Fibroblast of lung (primary cell): ENCODE measurements at regions not wholly inside any gene's neighbourhood (a gene's known extent, or its start where the extent isn't known, plus 50 kb on each side); places are given as distances from the start of the nearest gene placed in this dataset.

ENCODE experiments used
- DNase-seq, 2 donors: peaks; one replicate each; pipeline versions ENCODE4 v3.0.0 to v3.0.0-alpha.2; 2010; ENCODE audit warnings: low read depth in 2 of 2
- H2AFZ ChIP-seq: 2 replicates; pipeline ENCODE4 v1.5.1; 2012; ENCODE audit warnings: low read length, control low read depth, inconsistent platforms
- H3K27ac ChIP-seq: 2 replicates; pipeline ENCODE4 v1.5.1; 2011; ENCODE audit warnings: low read length, control low read depth; ENCODE audit not compliant: insufficient read depth
- H3K27me3 ChIP-seq: 2 replicates; pipeline ENCODE4 v1.5.1; 2011; ENCODE audit warnings: mild to moderate bottlenecking, low read length; ENCODE audit not compliant: control insufficient read depth, insufficient read depth
- H3K36me3 ChIP-seq: 2 replicates; pipeline ENCODE4 v1.5.1; 2011; ENCODE audit warnings: low read length; ENCODE audit not compliant: control insufficient read depth, insufficient read depth
- H3K4me1 ChIP-seq: 2 replicates; pipeline ENCODE4 v1.5.1; 2011; ENCODE audit warnings: low read length; ENCODE audit not compliant: control insufficient read depth, insufficient read depth; ENCODE audit errors: extremely low read depth
- H3K4me2 ChIP-seq: 2 replicates; pipeline ENCODE4 v1.5.1; 2011; ENCODE audit warnings: low read length, control low read depth; ENCODE audit not compliant: insufficient read depth; ENCODE audit errors: extremely low read depth
- H3K4me3 ChIP-seq, 4 experiments: fragments of 200-600 bp in 1 of 4; sonication (generic) in 1 of 4; replicated peaks in 1 of 4; 2 replicates each; pipeline ENCODE4 v1.5.1; 2011 to 2016; ENCODE audit warnings: low read length in 4 of 4, low read depth in 3 of 4, mild to moderate bottlenecking in 3 of 4, control low read depth in 2 of 4, inconsistent platforms in 1 of 4, mixed read lengths in 1 of 4; ENCODE audit not compliant: insufficient read depth in 1 of 4; ENCODE audit errors: control extremely low read depth in 1 of 4
- H3K79me2 ChIP-seq: 2 replicates; pipeline ENCODE4 v1.5.1; 2012; ENCODE audit warnings: mild to moderate bottlenecking, low read length, inconsistent platforms; ENCODE audit not compliant: control insufficient read depth, insufficient read depth
- H3K9ac ChIP-seq: 2 replicates; pipeline ENCODE4 v1.5.1; 2011; ENCODE audit warnings: mild to moderate bottlenecking, low read length, control low read depth; ENCODE audit not compliant: insufficient read depth
- H3K9me3 ChIP-seq: 2 replicates; pipeline ENCODE4 v1.5.1; 2012; ENCODE audit warnings: low read depth, low read length; ENCODE audit not compliant: control insufficient read depth, insufficient read depth
- H4K20me1 ChIP-seq: 2 replicates; pipeline ENCODE4 v1.5.1; 2011; ENCODE audit warnings: low read length; ENCODE audit not compliant: control insufficient read depth, insufficient read depth; ENCODE audit errors: extremely low read depth
- CTCF ChIP-seq, 2 donors: IDR thresholded peaks in 1 of 2; conservative IDR thresholded peaks in 1 of 2; 1 replicate in 1 of 2; 2 replicates in 1 of 2; pipeline ENCODE4 v1.5.1; 2011 to 2012; ENCODE audit warnings: low read length in 2 of 2, control low read depth in 1 of 2, inconsistent platforms in 1 of 2, low read depth in 1 of 2, mild to moderate bottlenecking in 1 of 2
- EZH2 ChIP-seq: IDR thresholded peaks from 2 replicates; pipeline ENCODE4 v1.5.1; 2012; ENCODE audit warnings: low read length, control low read depth, mild to moderate bottlenecking; ENCODE audit errors: missing control alignments

DNA sequence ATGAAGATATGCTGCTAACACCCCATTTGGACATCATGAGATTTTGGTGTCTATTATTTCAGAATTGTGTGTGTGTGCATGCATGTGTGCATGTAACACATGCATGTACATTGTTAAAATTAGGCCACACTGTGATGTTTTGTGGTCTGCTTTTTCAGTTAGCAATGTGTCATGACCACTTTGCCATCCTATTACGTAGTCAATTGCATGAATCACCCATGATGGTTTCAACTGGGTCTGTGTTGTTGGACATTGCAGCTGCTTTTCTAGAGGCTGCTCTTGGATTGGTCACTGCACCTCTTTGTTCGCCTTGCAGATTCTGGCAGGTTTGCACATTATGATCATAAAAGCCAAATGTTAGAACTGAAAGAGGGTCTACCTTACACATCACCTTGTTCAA, 101.0 kb upstream of the THBS1 start:
- Histone ChIP-seq H3K79me2 (no peaks in the 10 kb centered on the region), H3K27me3 (no peaks in the 10 kb centered on the region)

DNA sequence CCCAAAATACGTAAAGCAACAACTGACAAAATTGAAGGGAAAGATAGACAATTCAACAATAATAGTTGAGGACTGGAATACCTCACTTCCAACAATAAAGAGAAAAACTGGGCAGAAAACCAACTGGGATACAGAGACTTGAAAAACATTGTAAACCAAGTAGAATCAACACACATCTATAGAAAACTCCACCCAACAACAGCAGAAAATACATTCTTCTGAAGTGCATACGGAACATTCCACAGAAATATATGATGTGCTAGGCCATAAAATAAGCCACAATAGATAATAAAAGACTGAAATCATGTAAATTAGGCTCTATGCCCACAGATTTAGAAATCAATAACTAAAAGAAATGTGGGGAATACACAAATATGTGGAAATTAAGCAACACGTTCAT, 98.4 kb upstream of the THBS1 start:
- Histone ChIP-seq H3K4me2 (no peak overlapping the region), H3K4me1 (no peaks in the 10 kb centered on the region), H2AFZ (no peak overlapping the region), H4K20me1 (no peaks in the 10 kb centered on the region), H3K9ac (no peak overlapping the region), H3K27me3 (no peaks in the 10 kb centered on the region), H3K9me3 (no peaks in the 10 kb centered on the region), H3K36me3 (no peaks in the 10 kb centered on the region), H3K27ac (no peak overlapping the region), H3K79me2 (no peaks in the 10 kb centered on the region), H3K4me3 (no peak overlapping the region)
- TF ChIP-seq CTCF (conservative IDR thresholded peaks at IDR 0.05 in 1 of 2, IDR thresholded peaks at IDR 0.05 in 1 of 2; ENCODE audit: low read depth in 1 of 2, low read length in 2 of 2) = no peak
- TF ChIP-seq EZH2 = no peak
- peak in 1 of 2 donors; percentile 42 for DNase-seq

More for the DNA sequence above, 101.0 kb upstream of the THBS1 start:
- TF ChIP-seq EZH2 = no peak
- peak; percentile 47 to 51 for DNase-seq
- Histone ChIP-seq H3K4me1 (no peaks in the 10 kb centered on the region), H3K4me3 (no peak overlapping the region), H2AFZ (no peak overlapping the region), H3K9me3 (no peaks in the 10 kb centered on the region), H4K20me1 (no peaks in the 10 kb centered on the region), H3K36me3 (no peaks in the 10 kb centered on the region), H3K9ac (no peak overlapping the region), H3K27ac (no peak overlapping the region), H3K4me2 (no peak overlapping the region)

DNA sequence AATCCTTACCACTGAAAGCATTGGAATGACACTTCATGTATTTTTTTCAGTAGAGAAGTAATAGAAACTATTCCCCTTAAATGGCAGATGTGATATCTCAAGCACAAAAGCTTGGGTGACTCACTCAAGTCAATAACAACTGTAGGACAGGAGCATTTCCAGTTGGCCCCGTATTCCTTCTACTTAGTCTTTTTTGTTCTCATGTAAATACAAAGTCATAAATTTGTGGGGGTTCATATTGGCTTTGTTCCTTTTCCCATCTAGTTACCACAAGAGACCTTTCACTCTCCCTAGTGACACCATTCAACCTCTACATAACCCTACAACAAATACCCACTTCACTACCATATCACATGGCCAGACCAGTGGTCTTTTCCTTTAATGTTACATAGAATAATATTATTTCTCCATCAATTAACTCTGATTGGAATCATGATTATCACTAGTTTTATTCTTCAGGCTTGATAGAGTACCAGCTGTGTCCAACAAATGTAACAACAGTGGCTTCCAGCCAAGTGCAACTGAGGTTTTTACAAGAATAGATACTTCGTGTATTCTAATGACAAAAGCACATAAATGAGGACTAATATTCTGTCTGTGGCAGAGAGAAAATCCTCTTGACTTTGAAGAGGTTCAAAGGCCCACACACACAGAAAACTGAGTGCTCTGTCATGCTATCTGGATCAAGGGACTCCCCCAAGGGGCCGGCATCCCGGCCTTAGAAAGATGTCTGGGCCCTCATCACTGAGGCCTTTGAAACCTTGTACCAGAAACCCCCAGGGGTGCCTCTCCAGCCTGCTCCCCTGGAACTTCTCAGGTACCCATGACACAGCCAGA, 94.0 kb upstream of the THBS1 start:
- Histone ChIP-seq H3K9me3 (no peaks in the 10 kb centered on the region), H3K4me2 (no peak overlapping the region), H3K4me3 (no peak overlapping the region), H4K20me1 (no peaks in the 10 kb centered on the region), H3K79me2 (no peaks in the 10 kb centered on the region), H3K27me3 (no peaks in the 10 kb centered on the region), H3K27ac (no peak overlapping the region), H2AFZ (no peak overlapping the region), H3K4me1 (no peaks in the 10 kb centered on the region), H3K36me3 (no peaks in the 10 kb centered on the region), H3K9ac (no peak overlapping the region)
- peak; percentile 38 to 85 for DNase-seq
- TF ChIP-seq EZH2 = no peak
- no peak for TF ChIP-seq CTCF (conservative IDR thresholded peaks at IDR 0.05 in 1 of 2, IDR thresholded peaks at IDR 0.05 in 1 of 2; ENCODE audit: low read depth in 1 of 2, low read length in 2 of 2)
